GM12875 (cell line): ENCODE measurements at regions not wholly inside any gene's neighbourhood (a gene's known extent, or its start where the extent isn't known, plus 50 kb on each side); places are given as distances from the start of the nearest gene placed in this dataset.

ENCODE experiments used
- H3K4me3 ChIP-seq: one replicate; pipeline ENCODE4 v1.5.1; 2011; ENCODE audit warnings: low read depth, low read length, control low read depth
- CTCF ChIP-seq: IDR thresholded peaks from 2 replicates; pipeline ENCODE4 v1.5.1; 2011; ENCODE audit warnings: low read depth, mild to moderate bottlenecking, control low read depth, inconsistent platforms, low read length, moderate library complexity, borderline replicate concordance; ENCODE audit not compliant: insufficient read depth

GRCh38 chr2:12183032-12183645 is 436.7 kb downstream of the LPIN1 start:
- TF ChIP-seq CTCF, result no peak
- H3K4me3 ChIP-seq, result no peak overlapping the region

GRCh38 chr2:12192762-12193161 is 446.3 kb downstream of the LPIN1 start:
- no peak for TF ChIP-seq CTCF

GRCh38 chr2:12194968-12195367 is 448.5 kb downstream of the LPIN1 start:
- TF ChIP-seq CTCF, result no peak
- H3K4me3 ChIP-seq, result no peak overlapping the region

More at GRCh38 chr2:12192762-12193161, 446.3 kb downstream of the LPIN1 start:
- H3K4me3 ChIP-seq, result no peak overlapping the region

- TF ChIP-seq CTCF, result no peak
- no peak overlapping the region for H3K4me3 ChIP-seq
Observed at GRCh38 chr2:12196495-12196894, 450.1 kb downstream of the LPIN1 start.

GRCh38 chr2:12197133-12197532 is 450.7 kb downstream of the LPIN1 start:
- no peak for TF ChIP-seq CTCF
- H3K4me3 ChIP-seq, result no peak overlapping the region

- TF ChIP-seq CTCF, result no peak
- no peak overlapping the region for H3K4me3 ChIP-seq
Observed at GRCh38 chr2:12199491-12200211, 453.2 kb downstream of the LPIN1 start.

- TF ChIP-seq CTCF, result no peak
- no peak overlapping the region for H3K4me3 ChIP-seq
Observed at GRCh38 chr2:12201369-12201768, 454.9 kb downstream of the LPIN1 start.
